ENCODE measurements at regions not wholly inside any gene's neighbourhood (a gene's known extent, or its start where the extent isn't known, plus 50 kb on each side); places are given as distances from the start of the nearest gene placed in this dataset.

DNA sequence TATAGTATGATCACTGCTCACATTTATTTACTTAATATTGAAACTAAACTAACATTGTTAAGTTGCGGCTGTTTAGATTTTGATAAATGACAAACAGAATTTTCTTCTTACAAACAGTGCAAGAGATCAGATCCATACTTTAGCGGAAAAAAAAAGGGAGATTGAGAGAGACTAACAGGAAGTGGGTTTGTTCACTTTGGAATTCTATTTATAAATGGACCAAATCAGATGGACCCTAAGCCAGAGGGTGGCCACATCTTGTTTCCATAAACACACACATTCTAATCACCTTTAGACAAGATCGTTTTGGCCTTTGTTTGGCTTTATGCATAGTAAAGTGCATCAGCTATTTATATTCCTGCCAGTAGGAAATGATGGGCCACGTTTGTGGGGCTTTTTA, 381.4 kb upstream of the CD180 start (continued):
- TF ChIP-seq TARDBP (IDR thresholded peaks at IDR 0.05; ENCODE audit: borderline replicate concordance), result no peak

DNA sequence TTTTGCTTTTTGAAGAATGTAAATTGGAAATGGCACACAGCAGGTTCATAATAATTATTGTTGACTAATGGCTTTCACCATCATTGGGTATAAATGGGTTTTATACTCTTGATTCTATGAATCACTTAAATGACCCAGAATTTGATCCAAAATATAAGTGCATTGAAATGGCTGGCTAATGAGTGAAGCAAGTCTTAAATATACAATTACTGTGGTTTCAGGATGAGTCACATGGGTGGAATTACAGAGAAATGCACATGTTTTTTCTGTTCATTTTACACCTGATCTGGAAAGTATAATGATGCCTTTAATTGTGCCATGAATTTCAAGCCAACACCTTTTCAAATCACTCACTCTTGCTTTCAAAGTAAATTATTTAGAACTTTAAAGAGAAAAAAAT, 380.8 kb upstream of the CD180 start:
- FAIRE-seq, result no peak
- Histone ChIP-seq H3K27me3 (replicated peaks in 1 of 2; ENCODE audit: control insufficient read depth in 2 of 2, insufficient read depth in 2 of 2, low read length in 1 of 2) (no peaks in the 10 kb centered on the region), H3K79me2 (ENCODE audit: control insufficient read depth, insufficient read depth, low read length) (no peaks in the 10 kb centered on the region), H3K4me3 (no peak overlapping the region), H3K4me2 (ENCODE audit: control insufficient read depth, insufficient read depth) (no peak overlapping the region), H3K9ac (ENCODE audit: control insufficient read depth, insufficient read depth, low read length) (no peak overlapping the region), H3K27ac (ENCODE audit: control insufficient read depth, insufficient read depth) (no peak overlapping the region), H3K4me1 (ENCODE audit: control insufficient read depth, insufficient read depth, low read length) (no peaks in the 10 kb centered on the region), H3K9me3 (replicated peaks; ENCODE audit: control insufficient read depth, insufficient read depth, low read length) (no peaks in the 10 kb centered on the region; the same call in 2 of the 3 replicates), H3K36me3 (ENCODE audit: control insufficient read depth in 2 of 2, insufficient read depth in 2 of 2, low read length in 1 of 2) (no peaks in the 10 kb centered on the region), H4K20me1 (ENCODE audit: control insufficient read depth, insufficient read depth) (no peaks in the 10 kb centered on the region), H2AFZ (ENCODE audit: control insufficient read depth, low read depth, low read length) (no peak overlapping the region)
- TF ChIP-seq KLF5 (IDR thresholded peaks at IDR 0.05; ENCODE audit: partially characterized antibody) (no peak), HCFC1 (IDR thresholded peaks at IDR 0.05; ENCODE audit: low read length) (no peak), ATF7 (IDR thresholded peaks at IDR 0.05; ENCODE audit: low read depth) (no peak), EP300 (IDR thresholded peaks at IDR 0.05; ENCODE audit: borderline replicate concordance in 1 of 2, control insufficient read depth in 1 of 2, low read depth in 2 of 2, low read length in 2 of 2) (no peak), SIN3A (IDR thresholded peaks at IDR 0.05; ENCODE audit: low read depth, low read length) (no peak), BRCA1 (IDR thresholded peaks at IDR 0.05; ENCODE audit: low read depth, low read length) (no peak), ZZZ3 (IDR thresholded peaks at IDR 0.05; ENCODE audit: control insufficient read depth, insufficient read length, low read depth) (no peak), NFXL1 (IDR thresholded peaks at IDR 0.05; ENCODE audit: borderline replicate concordance) (no peak), KDM1A (IDR thresholded peaks at IDR 0.05; ENCODE audit: borderline replicate concordance) (no peak), TARDBP (IDR thresholded peaks at IDR 0.05; ENCODE audit: borderline replicate concordance) (no peak), HDAC6 (IDR thresholded peaks at IDR 0.05; ENCODE audit: unreplicated experiment) (no peak), CREB1 (IDR thresholded peaks at IDR 0.05; ENCODE audit: low read depth) (no peak), MTA2 (IDR thresholded peaks at IDR 0.05; ENCODE audit: low read depth) (no peak)
- ChIA-PET SMC1A (ENCODE audit: uncharacterized antibody, unreplicated experiment) (interaction anchor here (0.8 to 1.0 kb wide), 2 partner anchors 9 to 78 kb away, joined by 3 read pairs; no protein-coding TSS in a partner anchor), POLR2A (no interaction called here), CTCF (no interaction called here), RAD21 (ENCODE audit: unreplicated experiment) (no interaction called here)
- BruUV-seq (replicated peaks), result no TSS peak
- no peak for DNase-seq (ENCODE audit: low read depth, low spot score)
- in situ Hi-C loops (cut with MboI), result no loop called here
- no peak for ATAC-seq
- intact Hi-C loops (cut with micrococcal nuclease; ENCODE audit: unreplicated experiment), result no loop called here
